Stimulated activated naive B cell treated with anti-CD40 and anti-IgM and Interleukin-4, amounts not matched to agents 10 μg/mL and 1 μg/mL and 100 μg/mL, for 72 hours (primary cell): ENCODE measurements at regions not wholly inside any gene's neighbourhood (a gene's known extent, or its start where the extent isn't known, plus 50 kb on each side); places are given as distances from the start of the nearest gene placed in this dataset.

Experiments
- ATAC-seq, 2 donors: fragments of 150-1000 bp; cut with Tn5 transposase; replicated peaks; 2 replicates each; pipeline ENCODE4 v1.10.0; 2021; ENCODE audit warnings: moderate library complexity in 1 of 2
- DNase-seq: peaks from one replicate; pipeline ENCODE4 v3.0.0; 2021
- H3K27ac Mint-ChIP-seq: one replicate; pipeline ENCODE4 v1.8.0; 2022; ENCODE audit warnings: mild to moderate bottlenecking, mixed read lengths
- H3K27me3 Mint-ChIP-seq, 2 donors: one replicate each; pipeline ENCODE4 v1.8.0; 2022; ENCODE audit warnings: mixed read lengths in 2 of 2
- H3K36me3 Mint-ChIP-seq, 2 donors: one replicate each; pipeline ENCODE4 v1.8.0; 2022; ENCODE audit warnings: mixed read lengths in 2 of 2, mild to moderate bottlenecking in 1 of 2
- H3K4me1 Mint-ChIP-seq, 2 donors: one replicate each; pipeline ENCODE4 v1.8.0; 2022; ENCODE audit warnings: mixed read lengths in 2 of 2, mild to moderate bottlenecking in 1 of 2
- H3K4me3 Mint-ChIP-seq, 2 donors: one replicate each; pipeline ENCODE4 v1.8.0; 2022; ENCODE audit warnings: mild to moderate bottlenecking in 2 of 2, mixed read lengths in 2 of 2, moderate library complexity in 1 of 2
- H3K9me3 Mint-ChIP-seq, 2 donors: one replicate each; pipeline ENCODE4 v1.8.0; 2022; ENCODE audit warnings: mixed read lengths in 2 of 2, mild to moderate bottlenecking in 1 of 2

- Mint-ChIP-seq H3K4me3 (peak overlapping the region; percentile 19 to 57), H3K36me3 (peaks cover 0 to 7% of the 10 kb centered on the region in 2 donors), H3K27me3 (no peaks in the 10 kb centered on the region), H3K4me1 (peaks cover 25 to 44% of the 10 kb centered on the region in 2 donors), H3K9me3 (peaks cover 0 to 8% of the 10 kb centered on the region in 2 donors), H3K27ac (peak overlapping the region; percentile 86)
- ATAC-seq: peak; percentile 74 to 85
- peak; percentile 82 for DNase-seq
Observed at GRCh38 chr12:89040146-89040964, 311.9 kb downstream of the DUSP6 start.

GRCh38 chr12:89038831-89039512 lies 313.3 kb downstream of the DUSP6 start:
- DNase-seq (peak; percentile 53), ATAC-seq (peak; percentile 82 to 86)
- H3K4me3 Mint-ChIP-seq: peak overlapping the region in 1 of 2 donors; percentile 49
- H3K4me1 Mint-ChIP-seq: peaks cover 25 to 44% of the 10 kb centered on the region in 2 donors
- H3K36me3 Mint-ChIP-seq: peaks cover 0 to 7% of the 10 kb centered on the region in 2 donors
- no peaks in the 10 kb centered on the region for H3K27me3 Mint-ChIP-seq
- peak overlapping the region; percentile 63 for H3K27ac Mint-ChIP-seq
- H3K9me3 Mint-ChIP-seq: peaks cover 0 to 8% of the 10 kb centered on the region in 2 donors

- ATAC-seq: no peak
Observed at GRCh38 chr12:89033062-89033461, 319.2 kb downstream of the DUSP6 start.

GRCh38 chr12:89029961-89030360 lies 322.3 kb downstream of the DUSP6 start:
- Mint-ChIP-seq H3K27me3 (peaks cover 0 to 9% of the 10 kb centered on the region in 2 donors), H3K4me3 (no peak overlapping the region), H3K36me3 (no peaks in the 10 kb centered on the region), H3K9me3 (no peaks in the 10 kb centered on the region), H3K4me1 (no peaks in the 10 kb centered on the region), H3K27ac (no peak overlapping the region)
- no peak for DNase-seq
- ATAC-seq: no peak

More at GRCh38 chr12:89033062-89033461, 319.2 kb downstream of the DUSP6 start:
- H3K9me3 Mint-ChIP-seq: no peaks in the 10 kb centered on the region
- H3K27ac Mint-ChIP-seq: no peak overlapping the region
- H3K36me3 Mint-ChIP-seq: no peaks in the 10 kb centered on the region
- peaks cover 4 to 7% of the 10 kb centered on the region in 2 donors for H3K4me1 Mint-ChIP-seq
- DNase-seq: no peak
- peaks cover 0 to 9% of the 10 kb centered on the region in 2 donors for H3K27me3 Mint-ChIP-seq
- H3K4me3 Mint-ChIP-seq: no peak overlapping the region

GRCh38 chr12:89024580-89024979 lies 327.7 kb downstream of the DUSP6 start:
- no peak overlapping the region for H3K4me3 Mint-ChIP-seq
- no peak for ATAC-seq
- DNase-seq: no peak
- H3K36me3 Mint-ChIP-seq: no peaks in the 10 kb centered on the region
- no peaks in the 10 kb centered on the region for H3K27me3 Mint-ChIP-seq
- H3K4me1 Mint-ChIP-seq: no peaks in the 10 kb centered on the region
- no peak overlapping the region for H3K27ac Mint-ChIP-seq
- no peaks in the 10 kb centered on the region for H3K9me3 Mint-ChIP-seq

- Mint-ChIP-seq H3K36me3 (no peaks in the 10 kb centered on the region), H3K27ac (no peak overlapping the region), H3K27me3 (no peaks in the 10 kb centered on the region), H3K4me3 (no peak overlapping the region), H3K9me3 (no peaks in the 10 kb centered on the region), H3K4me1 (no peaks in the 10 kb centered on the region)
- DNase-seq (no peak), ATAC-seq (no peak)
Observed at GRCh38 chr12:89023936-89024335, 328.4 kb downstream of the DUSP6 start.

GRCh38 chr12:89020689-89021088 lies 331.6 kb downstream of the DUSP6 start:
- no peak for ATAC-seq

GRCh38 chr12:89020121-89020480 lies 332.2 kb downstream of the DUSP6 start:
- ATAC-seq (no peak), DNase-seq (no peak)
- no peak overlapping the region for H3K27ac Mint-ChIP-seq
- H3K36me3 Mint-ChIP-seq: no peaks in the 10 kb centered on the region
- peaks cover 0 to 4% of the 10 kb centered on the region in 2 donors for H3K27me3 Mint-ChIP-seq
- H3K4me1 Mint-ChIP-seq: peaks cover 1 to 6% of the 10 kb centered on the region in 2 donors
- H3K9me3 Mint-ChIP-seq: no peaks in the 10 kb centered on the region
- H3K4me3 Mint-ChIP-seq: no peak overlapping the region

More at GRCh38 chr12:89020689-89021088, 331.6 kb downstream of the DUSP6 start:
- H3K36me3 Mint-ChIP-seq: no peaks in the 10 kb centered on the region
- H3K9me3 Mint-ChIP-seq: no peaks in the 10 kb centered on the region
- peaks cover 0 to 4% of the 10 kb centered on the region in 2 donors for H3K27me3 Mint-ChIP-seq
- H3K4me3 Mint-ChIP-seq: no peak overlapping the region
- no peak for DNase-seq
- no peak overlapping the region for H3K27ac Mint-ChIP-seq
- H3K4me1 Mint-ChIP-seq: peaks cover 1 to 6% of the 10 kb centered on the region in 2 donors

GRCh38 chr12:89019439-89020120 lies 332.7 kb downstream of the DUSP6 start:
- Mint-ChIP-seq H3K4me1 (peaks cover 1 to 6% of the 10 kb centered on the region in 2 donors), H3K36me3 (no peaks in the 10 kb centered on the region), H3K27me3 (peaks cover 0 to 4% of the 10 kb centered on the region in 2 donors), H3K4me3 (no peak overlapping the region), H3K27ac (no peak overlapping the region), H3K9me3 (no peaks in the 10 kb centered on the region)
- ATAC-seq (peak; percentile 97), DNase-seq (peak; percentile 70)

GRCh38 chr12:89016970-89017778 lies 335.1 kb downstream of the DUSP6 start:
- Mint-ChIP-seq H3K27me3 (peaks cover 0 to 4% of the 10 kb centered on the region in 2 donors), H3K4me1 (peaks cover 3 to 12% of the 10 kb centered on the region in 2 donors), H3K4me3 (no peak overlapping the region), H3K9me3 (no peaks in the 10 kb centered on the region), H3K36me3 (no peaks in the 10 kb centered on the region), H3K27ac (no peak overlapping the region)
- DNase-seq (no peak), ATAC-seq (peak; percentile 50 to 68)

GRCh38 chr12:89015419-89015818 lies 336.9 kb downstream of the DUSP6 start:
- ATAC-seq: no peak
- no peaks in the 10 kb centered on the region for H3K36me3 Mint-ChIP-seq

GRCh38 chr12:88998421-88998820 lies 353.9 kb downstream of the DUSP6 start:
- Mint-ChIP-seq H3K9me3 (no peaks in the 10 kb centered on the region), H3K4me3 (no peak overlapping the region), H3K27me3 (peaks cover 10 to 16% of the 10 kb centered on the region in 2 donors), H3K4me1 (no peaks in the 10 kb centered on the region), H3K27ac (no peak overlapping the region), H3K36me3 (no peaks in the 10 kb centered on the region)
- DNase-seq (no peak), ATAC-seq (no peak)

More at GRCh38 chr12:89015419-89015818, 336.9 kb downstream of the DUSP6 start:
- Mint-ChIP-seq H3K27me3 (peaks cover 4 to 6% of the 10 kb centered on the region in 2 donors), H3K4me1 (peaks cover 3 to 12% of the 10 kb centered on the region in 2 donors), H3K27ac (no peak overlapping the region), H3K4me3 (no peak overlapping the region), H3K9me3 (no peaks in the 10 kb centered on the region)
- DNase-seq: no peak

- H3K4me3 Mint-ChIP-seq: no peak overlapping the region
- ATAC-seq: no peak
- no peak for DNase-seq
- peaks cover 12 to 18% of the 10 kb centered on the region in 2 donors for H3K27me3 Mint-ChIP-seq
- no peak overlapping the region for H3K27ac Mint-ChIP-seq
- H3K4me1 Mint-ChIP-seq: no peaks in the 10 kb centered on the region
- no peaks in the 10 kb centered on the region for H3K36me3 Mint-ChIP-seq
- H3K9me3 Mint-ChIP-seq: no peaks in the 10 kb centered on the region
Observed at GRCh38 chr12:88996200-88996788, 356.0 kb downstream of the DUSP6 start.
